Omental fat pad (tissue), 3 donors: ENCODE measurements at regions not wholly inside any gene's neighbourhood (a gene's known extent, or its start where the extent isn't known, plus 50 kb on each side); places are given as distances from the start of the nearest gene placed in this dataset.
"Not testable (repeated sequence)": the region's sequence is repeated elsewhere in the genome, so short reads cannot be mapped to it uniquely, and the experiment has no call there.

Experiments used
- ATAC-seq: fragments of 150-250 bp; one replicate; pipeline ENCODE4 v1.9.1; 2016; ENCODE audit warnings: mild to moderate bottlenecking, moderate library complexity; ENCODE audit not compliant: low FRiP score
- DNase-seq: peaks from one replicate; pipeline ENCODE4 v3.0.0-alpha.2; 2019; ENCODE audit warnings: low spot score
- TF ChIP-seq, protein P1 (sequence below), 3 donors: fragments of 450-650 bp; IDR thresholded peaks; one replicate each; pipeline ENCODE4 v1.5.1; 2016 to 2017; ENCODE audit warnings: antibody characterized with exemption in 3 of 3, mild to moderate bottlenecking in 3 of 3, moderate library complexity in 2 of 3

- no peak for ATAC-seq
These were observed 177.7 kb upstream of the PRSS1 start for GRCh38 chr7:142571581-142571980.

DNA sequence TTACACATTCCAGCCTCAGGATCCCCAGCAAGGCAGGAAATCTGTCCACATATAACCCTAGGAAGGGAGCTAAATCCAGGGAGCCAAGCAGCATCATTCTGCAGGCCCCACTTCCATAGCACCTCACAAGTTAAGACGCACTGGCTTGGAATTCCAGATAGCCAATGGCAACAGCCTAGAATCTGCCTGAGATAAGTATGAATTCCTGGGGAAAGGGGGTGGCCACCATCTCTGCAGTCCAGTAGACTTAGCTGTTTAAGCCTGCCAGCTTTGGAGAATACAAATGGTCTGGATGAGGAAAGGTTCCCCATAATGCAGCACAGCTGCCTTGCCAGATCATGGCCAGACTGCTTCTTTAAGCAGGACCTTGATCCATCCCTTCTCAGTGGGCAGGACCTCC is 179.4 kb upstream of the PRSS1 start:
- DNase-seq: no peak
- no peak for ATAC-seq
- TF ChIP-seq, protein P1, sequence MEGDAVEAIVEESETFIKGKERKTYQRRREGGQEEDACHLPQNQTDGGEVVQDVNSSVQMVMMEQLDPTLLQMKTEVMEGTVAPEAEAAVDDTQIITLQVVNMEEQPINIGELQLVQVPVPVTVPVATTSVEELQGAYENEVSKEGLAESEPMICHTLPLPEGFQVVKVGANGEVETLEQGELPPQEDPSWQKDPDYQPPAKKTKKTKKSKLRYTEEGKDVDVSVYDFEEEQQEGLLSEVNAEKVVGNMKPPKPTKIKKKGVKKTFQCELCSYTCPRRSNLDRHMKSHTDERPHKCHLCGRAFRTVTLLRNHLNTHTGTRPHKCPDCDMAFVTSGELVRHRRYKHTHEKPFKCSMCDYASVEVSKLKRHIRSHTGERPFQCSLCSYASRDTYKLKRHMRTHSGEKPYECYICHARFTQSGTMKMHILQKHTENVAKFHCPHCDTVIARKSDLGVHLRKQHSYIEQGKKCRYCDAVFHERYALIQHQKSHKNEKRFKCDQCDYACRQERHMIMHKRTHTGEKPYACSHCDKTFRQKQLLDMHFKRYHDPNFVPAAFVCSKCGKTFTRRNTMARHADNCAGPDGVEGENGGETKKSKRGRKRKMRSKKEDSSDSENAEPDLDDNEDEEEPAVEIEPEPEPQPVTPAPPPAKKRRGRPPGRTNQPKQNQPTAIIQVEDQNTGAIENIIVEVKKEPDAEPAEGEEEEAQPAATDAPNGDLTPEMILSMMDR (IDR thresholded peaks at IDR 0.05): no peak

More at GRCh38 chr7:142571581-142571980, 177.7 kb upstream of the PRSS1 start:
- TF ChIP-seq, protein P1 (IDR thresholded peaks at IDR 0.05): no peak
- DNase-seq: no peak

DNA sequence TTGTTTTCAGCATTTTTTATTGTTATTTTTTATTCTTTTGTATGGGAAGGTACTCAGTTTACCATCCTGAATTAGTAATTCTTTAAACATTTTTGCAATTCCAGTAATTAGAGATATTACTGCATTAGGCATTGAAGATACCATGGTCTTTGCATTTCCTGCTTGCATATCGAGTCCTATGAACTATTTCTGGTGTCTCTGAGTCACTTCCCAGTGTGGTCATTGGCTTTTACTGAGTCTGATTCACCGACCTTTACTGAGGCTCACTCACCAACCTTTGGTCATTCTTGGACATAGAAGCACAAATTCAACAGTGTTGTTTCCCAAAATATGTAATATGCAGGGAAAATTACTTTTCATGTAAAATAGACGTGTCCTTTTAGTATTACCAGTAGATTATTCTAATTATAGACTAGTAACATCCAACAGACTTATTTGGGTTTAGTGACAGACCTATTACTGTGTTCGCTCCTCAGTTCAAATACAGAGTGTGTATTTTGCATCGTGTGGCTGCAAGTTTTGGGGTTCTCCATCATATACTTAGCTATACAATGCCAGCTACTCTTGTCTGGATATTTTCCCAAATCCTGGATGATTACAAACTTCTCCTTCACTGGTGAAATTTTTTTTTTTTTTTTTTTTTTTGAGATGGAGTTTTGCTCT is 180.7 kb upstream of the PRSS1 start:
- TF ChIP-seq, protein P1 (IDR thresholded peaks at IDR 0.05): no peak
- ATAC-seq (no peak), DNase-seq (no peak)

GRCh38 chr7:142567201-142568075 is 181.8 kb upstream of the PRSS1 start:
- DNase-seq: no peak
- no peak for ATAC-seq
- TF ChIP-seq, protein P1 (IDR thresholded peaks at IDR 0.05): no peak

DNA sequence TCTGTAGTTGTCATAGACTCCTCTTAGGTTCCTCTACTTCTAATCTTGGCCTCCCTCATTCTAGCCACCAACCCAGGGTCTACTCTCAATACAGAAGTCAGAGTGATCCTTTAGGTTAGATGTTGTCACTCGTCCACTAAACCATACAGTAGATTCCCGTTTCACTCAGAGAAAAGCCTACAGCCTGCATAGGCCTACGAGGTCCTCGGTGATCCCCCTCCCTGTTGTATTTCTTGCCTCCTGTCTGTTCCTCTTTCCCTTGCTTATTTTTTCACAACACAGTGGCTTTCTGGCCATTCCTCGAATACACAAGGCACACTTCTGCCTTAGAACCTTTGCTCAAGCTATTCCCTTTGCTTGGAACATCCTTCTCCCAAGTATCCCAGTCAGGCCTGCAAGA is 183.0 kb upstream of the PRSS1 start:
- TF ChIP-seq, protein P1 (IDR thresholded peaks at IDR 0.05): no peak
- DNase-seq (no peak), ATAC-seq (no peak)

DNA sequence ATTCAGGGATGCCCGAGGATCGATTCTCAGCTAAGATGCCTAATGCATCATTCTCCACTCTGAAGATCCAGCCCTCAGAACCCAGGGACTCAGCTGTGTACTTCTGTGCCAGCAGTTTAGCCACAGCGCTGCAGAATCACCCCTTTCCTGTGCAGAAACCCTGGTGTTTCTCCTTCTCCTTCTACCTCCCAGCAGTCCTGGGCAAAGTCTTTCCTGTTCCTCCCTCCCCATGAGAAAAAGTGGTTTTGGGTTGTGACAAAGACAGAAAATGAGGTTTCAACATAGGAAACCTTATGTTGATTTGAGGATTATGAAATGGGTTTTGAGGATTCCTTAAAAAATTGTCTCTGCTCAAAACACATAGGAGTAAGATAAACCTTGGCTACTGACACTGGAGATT is 185.1 kb upstream of the PRSS1 start:
- not testable (repeated sequence) for ATAC-seq, DNase-seq

DNA sequence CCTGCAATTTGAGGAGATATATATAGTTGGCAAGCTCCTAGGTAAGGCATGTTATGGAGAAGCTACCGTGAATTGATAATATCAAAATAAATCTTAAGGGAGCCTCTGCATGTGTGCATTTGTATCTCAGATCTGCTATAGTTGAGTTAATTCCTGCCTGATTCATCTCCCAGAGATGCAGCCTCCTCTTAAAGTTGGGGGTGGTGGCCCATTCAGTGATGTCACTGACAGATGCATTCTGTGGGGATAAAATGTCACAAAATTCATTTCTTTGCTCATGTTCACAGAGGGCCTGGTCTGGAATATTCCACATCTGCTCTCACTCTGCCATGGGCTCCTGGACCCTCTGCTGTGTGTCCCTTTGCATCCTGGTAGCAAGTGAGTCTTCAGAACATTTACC is 185.8 kb upstream of the PRSS1 start:
- ATAC-seq (no peak), DNase-seq (no peak)
- TF ChIP-seq, protein P1 (IDR thresholded peaks at IDR 0.05): no peak
